ENCODE measurements at regions not wholly inside any gene's neighbourhood (a gene's known extent, or its start where the extent isn't known, plus 50 kb on each side); places are given as distances from the start of the nearest gene placed in this dataset.
"Not testable (repeated sequence)": the region's sequence is repeated elsewhere in the genome, so short reads cannot be mapped to it uniquely, and the experiment has no call there.

DNA sequence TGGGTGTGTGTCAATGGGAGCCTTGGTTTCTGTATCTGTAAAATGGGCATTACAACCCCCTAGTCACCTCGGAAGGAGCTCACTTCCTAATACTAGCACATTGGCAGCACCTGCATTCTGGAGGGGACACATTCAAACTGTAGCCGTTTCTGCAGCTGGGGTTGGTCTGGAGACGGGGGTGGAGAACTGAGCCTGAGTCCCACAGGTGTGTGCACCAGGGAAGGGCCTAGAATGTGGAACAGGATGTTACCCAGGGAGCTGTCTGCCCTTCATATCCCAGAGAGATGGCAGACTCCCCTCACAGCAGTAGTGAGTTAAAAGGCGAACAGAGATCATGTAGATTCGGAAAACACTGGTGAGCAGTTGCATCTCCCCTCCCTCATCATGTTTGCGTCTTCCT, 272.8 kb upstream of the ZNF32 start:
- Mint-ChIP-seq H3K27me3 (ENCODE audit: low read depth in 3 of 3) (peaks cover 5 to 13% (median 11%) of the 10 kb centered on the region in 3 donors), H3K27ac (no peak overlapping the region), H3K4me1 (no peaks in the 10 kb centered on the region), H3K9me3 (peaks cover 0 to 11% (median 5%) of the 10 kb centered on the region in 7 donors), H3K4me3 (no peak overlapping the region), H3K36me3 (no peaks in the 10 kb centered on the region)
- peaks cover 0 to 8% of the 10 kb centered on the region in 2 donors for H3K9me3 ChIP-seq (replicated peaks in 1 of 2; ENCODE audit: control insufficient read depth in 1 of 2, insufficient read depth in 1 of 2, low read length in 2 of 2)
- H3K27ac ChIP-seq (ENCODE audit: low read depth in 1 of 2, low read length in 2 of 2), result no peak overlapping the region
- TF ChIP-seq, protein P1, sequence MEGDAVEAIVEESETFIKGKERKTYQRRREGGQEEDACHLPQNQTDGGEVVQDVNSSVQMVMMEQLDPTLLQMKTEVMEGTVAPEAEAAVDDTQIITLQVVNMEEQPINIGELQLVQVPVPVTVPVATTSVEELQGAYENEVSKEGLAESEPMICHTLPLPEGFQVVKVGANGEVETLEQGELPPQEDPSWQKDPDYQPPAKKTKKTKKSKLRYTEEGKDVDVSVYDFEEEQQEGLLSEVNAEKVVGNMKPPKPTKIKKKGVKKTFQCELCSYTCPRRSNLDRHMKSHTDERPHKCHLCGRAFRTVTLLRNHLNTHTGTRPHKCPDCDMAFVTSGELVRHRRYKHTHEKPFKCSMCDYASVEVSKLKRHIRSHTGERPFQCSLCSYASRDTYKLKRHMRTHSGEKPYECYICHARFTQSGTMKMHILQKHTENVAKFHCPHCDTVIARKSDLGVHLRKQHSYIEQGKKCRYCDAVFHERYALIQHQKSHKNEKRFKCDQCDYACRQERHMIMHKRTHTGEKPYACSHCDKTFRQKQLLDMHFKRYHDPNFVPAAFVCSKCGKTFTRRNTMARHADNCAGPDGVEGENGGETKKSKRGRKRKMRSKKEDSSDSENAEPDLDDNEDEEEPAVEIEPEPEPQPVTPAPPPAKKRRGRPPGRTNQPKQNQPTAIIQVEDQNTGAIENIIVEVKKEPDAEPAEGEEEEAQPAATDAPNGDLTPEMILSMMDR (IDR thresholded peaks at IDR 0.05), result no peak
- H3K4me3 ChIP-seq (replicated peaks in 1 of 3; ENCODE audit: low read depth in 2 of 3, low read length in 3 of 3), result no peak overlapping the region
- no peaks in the 10 kb centered on the region for H3K4me1 ChIP-seq (ENCODE audit: control insufficient read depth in 1 of 2, insufficient read depth in 2 of 2, low read length in 2 of 2)
- WGBS (ENCODE audit: insufficient coverage), result 100% methylated on average over 2 of the region's 6 CpGs
- H3K9ac ChIP-seq (ENCODE audit: insufficient read depth, low read length, poor library complexity, severe bottlenecking), result no peak overlapping the region
- no peaks in the 10 kb centered on the region for H3K27me3 ChIP-seq (ENCODE audit: control insufficient read depth in 2 of 2, insufficient read depth in 2 of 2, low read length in 2 of 2)
- no peak for DNase-seq
- H3K79me2 ChIP-seq (ENCODE audit: insufficient read depth, low read length), result no peaks in the 10 kb centered on the region
- no peak overlapping the region for H3K4me2 ChIP-seq (replicated peaks; ENCODE audit: extremely low read depth, low read length, poor library complexity, severe bottlenecking)
- no peaks in the 10 kb centered on the region for H4K20me1 ChIP-seq (ENCODE audit: insufficient read depth, low read length)
- no peak overlapping the region for H2AFZ ChIP-seq (ENCODE audit: insufficient read depth, low read depth, low read length, poor library complexity, severe bottlenecking)
- intact Hi-C loops (cut with micrococcal nuclease), result no loop called here
- H3K36me3 ChIP-seq (replicated peaks in 1 of 2; ENCODE audit: control insufficient read depth in 1 of 2, insufficient read depth in 2 of 2, low read length in 2 of 2), result no peaks in the 10 kb centered on the region

- H2AFZ ChIP-seq (ENCODE audit: insufficient read depth, low read depth, low read length, poor library complexity, severe bottlenecking); H3K27me3 ChIP-seq (ENCODE audit: control insufficient read depth in 2 of 2, insufficient read depth in 2 of 2, low read length in 2 of 2); H3K79me2 ChIP-seq (ENCODE audit: insufficient read depth, low read length); H3K27ac Mint-ChIP-seq; H3K36me3 Mint-ChIP-seq; H4K20me1 ChIP-seq (ENCODE audit: insufficient read depth, low read length); H3K9ac ChIP-seq (ENCODE audit: insufficient read depth, low read length, poor library complexity, severe bottlenecking); H3K4me3 ChIP-seq (replicated peaks in 1 of 3; ENCODE audit: low read depth in 2 of 3, low read length in 3 of 3); H3K9me3 ChIP-seq (replicated peaks in 1 of 2; ENCODE audit: control insufficient read depth in 1 of 2, insufficient read depth in 1 of 2, low read length in 2 of 2); DNase-seq; H3K4me3 Mint-ChIP-seq; H3K4me1 Mint-ChIP-seq; intact Hi-C loops (cut with micrococcal nuclease); H3K27ac ChIP-seq (ENCODE audit: low read depth in 1 of 2, low read length in 2 of 2); H3K4me2 ChIP-seq (replicated peaks; ENCODE audit: extremely low read depth, low read length, poor library complexity, severe bottlenecking); H3K4me1 ChIP-seq (ENCODE audit: control insufficient read depth in 1 of 2, insufficient read depth in 2 of 2, low read length in 2 of 2); H3K36me3 ChIP-seq (replicated peaks in 1 of 2; ENCODE audit: control insufficient read depth in 1 of 2, insufficient read depth in 2 of 2, low read length in 2 of 2): not testable (repeated sequence)
- Mint-ChIP-seq H3K9me3 (peaks cover 0 to 11% (median 6%) of the 10 kb centered on the region in 7 donors), H3K27me3 (ENCODE audit: low read depth in 3 of 3) (peaks cover 5 to 11% (median 9%) of the 10 kb centered on the region in 3 donors)
- WGBS (ENCODE audit: insufficient coverage), result 94% methylated on average over 12 of the region's 12 CpGs
Measured at GRCh38 chr10:43920236-43920758, 271.6 kb upstream of the ZNF32 start.
